B cell (primary cell): ENCODE measurements at regions not wholly inside any gene's neighbourhood (a gene's known extent, or its start where the extent isn't known, plus 50 kb on each side); places are given as distances from the start of the nearest gene placed in this dataset.

Experiments
- ATAC-seq: fragments of 200-7000 bp; cut with Tn5 transposase; one replicate; pipeline ENCODE4 v1.10.0; 2021; ENCODE audit warnings: low read depth, mild to moderate bottlenecking, moderate number of reproducible peaks, moderate library complexity
- CTCF ChIA-PET: fragments of 350-600 bp; sonication (Branson Sonifier 250); formaldehyde crosslinking; loops from one replicate; lab custom pipeline; 2021; ENCODE audit warnings: antibody characterized with exemption, inconsistent platforms; lab: Charles Lee
- POLR2A ChIA-PET: fragments of 350-600 bp; sonication (Branson Sonifier 250); formaldehyde crosslinking; loops from one replicate; lab custom pipeline; 2021; ENCODE audit warnings: antibody characterized with exemption; lab: Charles Lee
- DNase-seq: peaks from one replicate; pipeline ENCODE4 v3.0.0; 2013
- H2AFZ ChIP-seq: 2 replicates; pipeline ENCODE4 v1.6.1; 2012; ENCODE audit warnings: mild to moderate bottlenecking, low read depth, low read length; ENCODE audit not compliant: insufficient read depth, poor library complexity, severe bottlenecking
- H3K27ac ChIP-seq, 2 donors: 1 replicate in 1 of 2; 2 replicates in 1 of 2; pipeline ENCODE4 v1.5.1; 2012 to 2013; ENCODE audit warnings: low read length in 2 of 2, mild to moderate bottlenecking in 2 of 2, moderate library complexity in 1 of 2
- H3K27me3 ChIP-seq, 4 experiments: fragments of 200-600 bp in 1 of 4; sonication (generic) in 1 of 4; replicated peaks in 1 of 4; 1 replicate in 2 of 4; 2 replicates in 2 of 4; pipeline versions ENCODE4 v1.6.1 to v1.7.0; 2013 to 2016; ENCODE audit warnings: low read length in 3 of 4, mild to moderate bottlenecking in 2 of 4, mixed read lengths in 1 of 4, moderate library complexity in 1 of 4; ENCODE audit not compliant: insufficient read depth in 4 of 4, control insufficient read depth in 3 of 4; ENCODE audit errors: control extremely low read depth in 1 of 4
- H3K36me3 ChIP-seq, 2 experiments: replicated peaks in 1 of 2; 1 replicate in 1 of 2; 2 replicates in 1 of 2; pipeline versions ENCODE4 v1.6.1 to v1.7.1; 2013; ENCODE audit warnings: low read length in 1 of 2; ENCODE audit not compliant: insufficient read depth in 2 of 2, control insufficient read depth in 1 of 2; ENCODE audit errors: control extremely low read depth in 1 of 2, extremely low read depth in 1 of 2
- H3K4me1 ChIP-seq, 2 donors: fragments of 200-600 bp in 1 of 2; sonication (generic) in 1 of 2; 1 replicate in 1 of 2; 2 replicates in 1 of 2; pipeline versions ENCODE4 v1.5.1 to v1.6.1; 2013 to 2017; ENCODE audit warnings: low read length in 2 of 2; ENCODE audit not compliant: control insufficient read depth in 2 of 2, insufficient read depth in 2 of 2
- H3K4me2 ChIP-seq: replicated peaks from 2 replicates; pipeline ENCODE3; 2012; ENCODE audit warnings: mild to moderate bottlenecking, low read depth, low read length; ENCODE audit not compliant: poor library complexity, severe bottlenecking
- H3K4me3 ChIP-seq, 5 experiments: fragments of 200-600 bp in 1 of 5; sonication (generic) in 1 of 5; 1 replicate in 3 of 5; 2 replicates in 2 of 5; pipeline versions ENCODE4 v1.5.1 to v1.7.0; 2011 to 2016; ENCODE audit warnings: low read length in 4 of 5, mild to moderate bottlenecking in 4 of 5, low read depth in 2 of 5, control low read depth in 1 of 5, moderate library complexity in 1 of 5; ENCODE audit not compliant: insufficient read depth in 1 of 5; ENCODE audit errors: control extremely low read depth in 1 of 5, extremely low read depth in 1 of 5
- H3K79me2 ChIP-seq: fragments of 200-600 bp; sonication (generic); one replicate; pipeline ENCODE4 v1.6.0; 2016; ENCODE audit warnings: low read length; ENCODE audit not compliant: control insufficient read depth, insufficient read depth
- H3K9ac ChIP-seq: fragments of 200-600 bp; sonication (generic); 2 replicates; pipeline ENCODE4 v1.6.1; 2017; ENCODE audit warnings: mild to moderate bottlenecking, low read length, moderate library complexity
- H3K9me3 ChIP-seq, 3 donors: one replicate each; pipeline versions ENCODE4 v1.6.1 to v1.7.1; 2013; ENCODE audit warnings: low read length in 2 of 3; ENCODE audit not compliant: control insufficient read depth in 2 of 3, insufficient read depth in 1 of 3; ENCODE audit errors: control extremely low read depth in 1 of 3
- H4K20me1 ChIP-seq: 2 replicates; pipeline ENCODE4 v1.6.0; 2012; ENCODE audit warnings: mild to moderate bottlenecking, low read length; ENCODE audit not compliant: insufficient read depth, control insufficient read depth, poor library complexity, severe bottlenecking
- H3K27ac Mint-ChIP-seq: one replicate; pipeline ENCODE4 v1.8.0; 2021; ENCODE audit warnings: mixed read lengths
- H3K27me3 Mint-ChIP-seq: one replicate; pipeline ENCODE4 v1.8.0; 2021; ENCODE audit warnings: mixed read lengths
- H3K4me1 Mint-ChIP-seq: one replicate; pipeline ENCODE4 v1.8.0; 2021; ENCODE audit warnings: mixed read lengths
- H3K4me3 Mint-ChIP-seq: one replicate; pipeline ENCODE4 v1.8.0; 2021; ENCODE audit warnings: mixed read lengths
- H3K9me3 Mint-ChIP-seq: one replicate; pipeline ENCODE4 v1.8.0; 2022; ENCODE audit warnings: mixed read lengths; ENCODE audit not compliant: insufficient read depth
- CTCF ChIP-seq: fragments of 200-600 bp; IDR thresholded peaks from one replicate; pipeline ENCODE4 v1.8.0; 2022; ENCODE audit warnings: antibody characterized with exemption, mild to moderate bottlenecking
- EZH2 ChIP-seq: IDR thresholded peaks from 2 replicates; pipeline ENCODE4 v1.6.1; 2012; ENCODE audit warnings: borderline replicate concordance, low read depth, mild to moderate bottlenecking, moderate library complexity, low read length; ENCODE audit not compliant: insufficient read depth, poor library complexity, severe bottlenecking
- WGBS: methylation state at CpG from one replicate; pipeline ENCODE4 v1.1.5; 2013; ENCODE audit warnings: missing lambda C conversion rate; ENCODE audit not compliant: insufficient coverage; 5-methylcytosine and 5-hydroxymethylcytosine counted together
- intact Hi-C: fragments of 100-400 bp; cut with micrococcal nuclease; formaldehyde crosslinking; loops from one replicate; pipeline ENCODE4 v1.10.0; 2022

- DNase-seq (no peak), ATAC-seq (no peak)
- H3K9me3 Mint-ChIP-seq = no peaks in the 10 kb centered on the region
- Histone ChIP-seq H3K9ac (no peak overlapping the region), H3K27ac (no peak overlapping the region), H3K4me3 (no peak overlapping the region), H3K9me3 (no peaks in the 10 kb centered on the region), H3K27me3 (no peaks in the 10 kb centered on the region), H2AFZ (no peak overlapping the region), H3K36me3 (no peaks in the 10 kb centered on the region), H3K4me1 (no peaks in the 10 kb centered on the region), H3K4me2 (no peak overlapping the region), H4K20me1 (no peaks in the 10 kb centered on the region), H3K79me2 (no peaks in the 10 kb centered on the region)
- ChIA-PET CTCF (no interaction called here), POLR2A (no interaction called here)
- TF ChIP-seq EZH2 = no peak
- no peaks in the 10 kb centered on the region for H3K4me1 Mint-ChIP-seq
- no peak overlapping the region for H3K27ac Mint-ChIP-seq
- H3K27me3 Mint-ChIP-seq = no peaks in the 10 kb centered on the region
- intact Hi-C loops = no loop called here
- no peak overlapping the region for H3K4me3 Mint-ChIP-seq
Measured at GRCh38 chr6:50524341-50524740, 189.0 kb upstream of the TFAP2D start.

- Histone ChIP-seq H3K27ac (no peak overlapping the region), H4K20me1 (no peaks in the 10 kb centered on the region), H3K4me1 (no peaks in the 10 kb centered on the region), H3K79me2 (no peaks in the 10 kb centered on the region), H3K4me2 (no peak overlapping the region), H3K4me3 (no peak overlapping the region), H3K36me3 (no peaks in the 10 kb centered on the region), H3K9ac (no peak overlapping the region), H3K27me3 (no peaks in the 10 kb centered on the region), H3K9me3 (no peaks in the 10 kb centered on the region), H2AFZ (no peak overlapping the region)
- ChIA-PET POLR2A (no interaction called here), CTCF (no interaction called here)
- no peaks in the 10 kb centered on the region for H3K27me3 Mint-ChIP-seq
- no peaks in the 10 kb centered on the region for H3K4me1 Mint-ChIP-seq
- H3K9me3 Mint-ChIP-seq = peaks cover 3% of the 10 kb centered on the region
- DNase-seq = no peak
- no peak overlapping the region for H3K4me3 Mint-ChIP-seq
- WGBS = 85% methylated on average over 2 of the region's 2 CpGs
- intact Hi-C loops = no loop called here
- ATAC-seq = no peak
- no peak for TF ChIP-seq CTCF
- H3K27ac Mint-ChIP-seq = no peak overlapping the region
Measured at GRCh38 chr6:50527985-50528384, 185.3 kb upstream of the TFAP2D start.
